Activated T-cell treated with anti-CD3 and anti-CD28 coated beads, Interleukin-2, amount 50 U/mL, for 1 hour (primary cell): ENCODE measurements at regions not wholly inside any gene's neighbourhood (a gene's known extent, or its start where the extent isn't known, plus 50 kb on each side); places are given as distances from the start of the nearest gene placed in this dataset.

ENCODE experiments used
- DNase-seq: peaks from one replicate; pipeline ENCODE4 v3.0.0-alpha.2; 2020

GRCh38 chr4:188872809-188873208 lies 733.6 kb downstream of the TRIML1 start:
- DNase-seq: no peak

GRCh38 chr4:188876881-188877280 lies 737.6 kb downstream of the TRIML1 start:
- no peak for DNase-seq

- no peak for DNase-seq
These were observed 740.4 kb downstream of the TRIML1 start for GRCh38 chr4:188879598-188879997.

GRCh38 chr4:188887905-188888304 lies 748.7 kb downstream of the TRIML1 start:
- no peak for DNase-seq

GRCh38 chr4:188892837-188893236 lies 753.6 kb downstream of the TRIML1 start:
- DNase-seq: no peak

GRCh38 chr4:188903986-188904385 lies 764.7 kb downstream of the TRIML1 start:
- no peak for DNase-seq

GRCh38 chr4:188904617-188905016 lies 765.4 kb downstream of the TRIML1 start:
- DNase-seq: no peak

GRCh38 chr4:188905248-188905647 lies 766.0 kb downstream of the TRIML1 start:
- no peak for DNase-seq

- DNase-seq: no peak
These were observed 772.0 kb downstream of the TRIML1 start for GRCh38 chr4:188911199-188911598.

GRCh38 chr4:188911707-188912106 lies 772.5 kb downstream of the TRIML1 start:
- no peak for DNase-seq

GRCh38 chr4:188915175-188915574 lies 775.9 kb downstream of the TRIML1 start:
- DNase-seq: no peak

GRCh38 chr4:188918787-188919186 lies 779.5 kb downstream of the TRIML1 start:
- DNase-seq: no peak

GRCh38 chr4:188930822-188931221 lies 791.6 kb downstream of the TRIML1 start:
- no peak for DNase-seq

GRCh38 chr4:188934320-188934962 lies 795.2 kb downstream of the TRIML1 start:
- DNase-seq: no peak

- no peak for DNase-seq
These were observed 802.4 kb downstream of the TRIML1 start for GRCh38 chr4:188941524-188942119.

GRCh38 chr4:188942606-188943005 lies 803.4 kb downstream of the TRIML1 start:
- no peak for DNase-seq

- DNase-seq: no peak
These were observed 810.4 kb downstream of the TRIML1 start for GRCh38 chr4:188949596-188949995.

- DNase-seq: no peak
These were observed 815.8 kb downstream of the TRIML1 start for GRCh38 chr4:188955066-188955465.

GRCh38 chr4:188956566-188956965 lies 817.3 kb downstream of the TRIML1 start:
- DNase-seq: no peak

GRCh38 chr4:188958346-188958745 lies 819.1 kb downstream of the TRIML1 start:
- DNase-seq: no peak

GRCh38 chr4:188959424-188959823 lies 820.2 kb downstream of the TRIML1 start:
- DNase-seq: no peak

- no peak for DNase-seq
These were observed 821.3 kb downstream of the TRIML1 start for GRCh38 chr4:188960411-188961093.

GRCh38 chr4:188971125-188971524 lies 831.9 kb downstream of the TRIML1 start:
- no peak for DNase-seq

- no peak for DNase-seq
These were observed 836.0 kb downstream of the TRIML1 start for GRCh38 chr4:188975271-188975670.
